IMR-90 (cell line): ENCODE measurements at regions not wholly inside any gene's neighbourhood (a gene's known extent, or its start where the extent isn't known, plus 50 kb on each side); places are given as distances from the start of the nearest gene placed in this dataset.
"Not testable (repeated sequence)": the region's sequence is repeated elsewhere in the genome, so short reads cannot be mapped to it uniquely, and the experiment has no call there.

Source experiments
- CEBPB ChIP-seq: IDR thresholded peaks from 2 replicates; pipeline ENCODE4 v1.6.1; 2012; ENCODE audit warnings: low read depth, low read length, improper control_type of control experiment
- MAFK ChIP-seq: IDR thresholded peaks from 2 replicates; pipeline ENCODE4 v1.6.1; 2012; ENCODE audit warnings: low read depth, low read length, improper control_type of control experiment
- POLR2A ChIP-seq: IDR thresholded peaks from 2 replicates; pipeline ENCODE4 v1.6.1; 2012; ENCODE audit warnings: mild to moderate bottlenecking, low read depth, low read length
- TF ChIP-seq, protein P1 (sequence below): conservative IDR thresholded peaks from 2 replicates; pipeline ENCODE4 v1.5.1; 2012; ENCODE audit warnings: mild to moderate bottlenecking, low read depth, low read length, improper control_type of control experiment

DNA sequence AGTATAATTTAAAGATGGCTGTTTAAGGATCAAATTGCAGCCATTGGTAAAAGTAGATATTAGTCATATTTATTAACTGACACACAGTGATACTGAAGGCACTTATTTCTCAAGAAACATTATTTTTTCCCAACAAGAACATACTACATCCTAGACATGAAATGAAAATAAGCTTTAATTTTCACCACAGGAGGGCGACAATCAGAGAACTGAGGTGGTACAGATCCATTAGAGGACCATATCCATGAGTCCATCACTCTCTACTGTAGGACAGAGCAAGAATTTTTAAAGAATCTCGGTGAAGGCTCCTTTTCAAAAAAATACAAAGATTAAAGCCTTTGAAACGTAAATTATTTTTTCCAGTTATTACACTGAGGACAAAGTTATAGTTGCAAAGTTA, 2897.0 kb upstream of the OR11H1 start:
- not testable (repeated sequence) for TF ChIP-seq MAFK, CEBPB, POLR2A
- TF ChIP-seq, protein P1, sequence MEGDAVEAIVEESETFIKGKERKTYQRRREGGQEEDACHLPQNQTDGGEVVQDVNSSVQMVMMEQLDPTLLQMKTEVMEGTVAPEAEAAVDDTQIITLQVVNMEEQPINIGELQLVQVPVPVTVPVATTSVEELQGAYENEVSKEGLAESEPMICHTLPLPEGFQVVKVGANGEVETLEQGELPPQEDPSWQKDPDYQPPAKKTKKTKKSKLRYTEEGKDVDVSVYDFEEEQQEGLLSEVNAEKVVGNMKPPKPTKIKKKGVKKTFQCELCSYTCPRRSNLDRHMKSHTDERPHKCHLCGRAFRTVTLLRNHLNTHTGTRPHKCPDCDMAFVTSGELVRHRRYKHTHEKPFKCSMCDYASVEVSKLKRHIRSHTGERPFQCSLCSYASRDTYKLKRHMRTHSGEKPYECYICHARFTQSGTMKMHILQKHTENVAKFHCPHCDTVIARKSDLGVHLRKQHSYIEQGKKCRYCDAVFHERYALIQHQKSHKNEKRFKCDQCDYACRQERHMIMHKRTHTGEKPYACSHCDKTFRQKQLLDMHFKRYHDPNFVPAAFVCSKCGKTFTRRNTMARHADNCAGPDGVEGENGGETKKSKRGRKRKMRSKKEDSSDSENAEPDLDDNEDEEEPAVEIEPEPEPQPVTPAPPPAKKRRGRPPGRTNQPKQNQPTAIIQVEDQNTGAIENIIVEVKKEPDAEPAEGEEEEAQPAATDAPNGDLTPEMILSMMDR, result not testable (repeated sequence)
